CD14-positive monocyte (primary cell): ENCODE measurements at regions not wholly inside any gene's neighbourhood (a gene's known extent, or its start where the extent isn't known, plus 50 kb on each side); places are given as distances from the start of the nearest gene placed in this dataset.

Source experiments
- DNase-seq, 3 donors: peaks; one replicate each; pipeline ENCODE4 v3.0.0-alpha.2; 2011 to 2022
- H2AFZ ChIP-seq: 2 replicates; pipeline ENCODE4 v1.6.0; 2012; ENCODE audit warnings: mild to moderate bottlenecking, low read depth, low read length, inconsistent platforms; ENCODE audit not compliant: insufficient read depth, poor library complexity, severe bottlenecking
- H3K27ac ChIP-seq, 2 donors: 1 replicate in 1 of 2; 2 replicates in 1 of 2; pipeline ENCODE4 v1.5.1; 2012 to 2013; ENCODE audit warnings: low read length in 2 of 2, control low read depth in 1 of 2, inconsistent platforms in 1 of 2, low read depth in 1 of 2, mild to moderate bottlenecking in 1 of 2
- H3K27me3 ChIP-seq, 2 donors: one replicate each; pipeline versions ENCODE4 v1.6.0 to v1.6.1; 2011 to 2013; ENCODE audit warnings: low read length in 2 of 2; ENCODE audit not compliant: control insufficient read depth in 2 of 2, insufficient read depth in 2 of 2
- H3K36me3 ChIP-seq, 2 donors: replicated peaks in 1 of 2; 1 replicate in 1 of 2; 2 replicates in 1 of 2; pipeline versions ENCODE4 v1.5.1 to v1.6.1; 2012 to 2013; ENCODE audit warnings: low read length in 2 of 2, control low read depth in 1 of 2, inconsistent platforms in 1 of 2, mild to moderate bottlenecking in 1 of 2; ENCODE audit not compliant: insufficient read depth in 2 of 2, control insufficient read depth in 1 of 2
- H3K4me1 ChIP-seq, 2 donors: 1 replicate in 1 of 2; 2 replicates in 1 of 2; pipeline versions ENCODE4 v1.5.1 to v1.6.1; 2012 to 2013; ENCODE audit warnings: low read length in 2 of 2, control low read depth in 1 of 2, inconsistent platforms in 1 of 2, mild to moderate bottlenecking in 1 of 2, moderate library complexity in 1 of 2; ENCODE audit not compliant: insufficient read depth in 2 of 2, control insufficient read depth in 1 of 2
- H3K4me2 ChIP-seq: replicated peaks from 2 replicates; pipeline ENCODE3; 2012; ENCODE audit warnings: low read length, moderate library complexity, mild to moderate bottlenecking; ENCODE audit not compliant: poor library complexity, severe bottlenecking; ENCODE audit errors: extremely low read depth
- H3K4me3 ChIP-seq, 3 experiments: fragments of 200-600 bp in 1 of 3; sonication (generic) in 1 of 3; replicated peaks in 1 of 3; 1 replicate in 2 of 3; 2 replicates in 1 of 3; pipeline ENCODE4 v1.5.1; 2011 to 2013; ENCODE audit warnings: low read length in 3 of 3, mild to moderate bottlenecking in 3 of 3, control low read depth in 2 of 3, low read depth in 2 of 3, inconsistent platforms in 1 of 3, moderate library complexity in 1 of 3
- H3K79me2 ChIP-seq: 2 replicates; pipeline ENCODE4 v1.6.0; 2012; ENCODE audit warnings: mild to moderate bottlenecking, control low read depth, inconsistent platforms, low read length, moderate library complexity; ENCODE audit not compliant: insufficient read depth
- H3K9ac ChIP-seq: 2 replicates; pipeline ENCODE4 v1.6.0; 2017; ENCODE audit warnings: low read length, mild to moderate bottlenecking; ENCODE audit not compliant: insufficient read depth, poor library complexity, severe bottlenecking
- H3K9me3 ChIP-seq, 2 donors: replicated peaks in 1 of 2; 1 replicate in 1 of 2; 2 replicates in 1 of 2; pipeline versions ENCODE4 v1.5.1 to v1.6.1; 2012 to 2013; ENCODE audit warnings: low read length in 2 of 2, control low read depth in 1 of 2; ENCODE audit not compliant: control insufficient read depth in 1 of 2, insufficient read depth in 1 of 2
- H4K20me1 ChIP-seq: 2 replicates; pipeline ENCODE4 v1.6.0; 2012; ENCODE audit warnings: mild to moderate bottlenecking, low read length, control low read depth, moderate library complexity; ENCODE audit not compliant: insufficient read depth
- H3K27ac Mint-ChIP-seq, 7 donors: one replicate each; pipeline ENCODE4 v1.8.0; 2020; ENCODE audit warnings: mild to moderate bottlenecking in 7 of 7, mixed read lengths in 7 of 7, moderate library complexity in 6 of 7, inconsistent platforms in 2 of 7
- H3K27me3 Mint-ChIP-seq, 3 donors: one replicate each; pipeline ENCODE4 v1.8.0; 2021 to 2022; ENCODE audit warnings: low read depth in 3 of 3, mild to moderate bottlenecking in 3 of 3, mixed read lengths in 3 of 3, moderate library complexity in 3 of 3, inconsistent platforms in 1 of 3
- H3K36me3 Mint-ChIP-seq, 2 donors: one replicate each; pipeline ENCODE4 v1.8.0; 2020; ENCODE audit warnings: mixed read lengths in 2 of 2, inconsistent platforms in 1 of 2, mild to moderate bottlenecking in 1 of 2
- H3K4me1 Mint-ChIP-seq: one replicate; pipeline ENCODE4 v1.8.0; 2020; ENCODE audit warnings: mild to moderate bottlenecking, mixed read lengths
- H3K4me3 Mint-ChIP-seq, 2 donors: one replicate each; pipeline ENCODE4 v1.8.0; 2020; ENCODE audit warnings: mild to moderate bottlenecking in 2 of 2, mixed read lengths in 2 of 2, moderate library complexity in 1 of 2
- H3K9me3 Mint-ChIP-seq, 7 donors: one replicate each; pipeline ENCODE4 v1.8.0; 2020 to 2022; ENCODE audit warnings: mixed read lengths in 7 of 7, mild to moderate bottlenecking in 6 of 7, moderate library complexity in 6 of 7, inconsistent platforms in 2 of 7
- CTCF ChIP-seq: fragments of 200-600 bp; IDR thresholded peaks from one replicate; pipeline ENCODE4 v1.8.0; 2022; ENCODE audit warnings: antibody characterized with exemption, mild to moderate bottlenecking
- WGBS: methylation state at CpG from one replicate; pipeline ENCODE4 v1.1.5; 2013; ENCODE audit warnings: missing lambda C conversion rate; ENCODE audit not compliant: insufficient coverage; 5-methylcytosine and 5-hydroxymethylcytosine counted together
- intact Hi-C, 2 donors: fragments of 100-400 bp; cut with micrococcal nuclease; formaldehyde crosslinking; loops; one replicate each; pipeline versions ENCODE4 v1.15.0 to v1.15.1; 2023

- intact Hi-C loops = no loop called here
- Histone ChIP-seq H3K9me3 (no peaks in the 10 kb centered on the region), H3K4me1 (no peaks in the 10 kb centered on the region), H3K36me3 (no peaks in the 10 kb centered on the region), H3K27me3 (no peaks in the 10 kb centered on the region), H2AFZ (no peak overlapping the region), H3K4me2 (no peak overlapping the region), H3K4me3 (no peak overlapping the region), H3K79me2 (no peaks in the 10 kb centered on the region), H3K9ac (no peak overlapping the region), H4K20me1 (no peaks in the 10 kb centered on the region), H3K27ac (no peak overlapping the region)
- Mint-ChIP-seq H3K9me3 (peaks cover 0 to 6% (median 3%) of the 10 kb centered on the region in 7 donors), H3K36me3 (no peaks in the 10 kb centered on the region), H3K4me1 (no peaks in the 10 kb centered on the region), H3K27ac (no peak overlapping the region), H3K27me3 (peaks cover 0 to 1% (median 0%) of the 10 kb centered on the region in 3 donors), H3K4me3 (no peak overlapping the region)
- TF ChIP-seq CTCF = no peak
- no CpG with 5 or more reads among the region's 2 CpGs for WGBS
- DNase-seq = no peak
These were observed 232.1 kb downstream of the MED10 start for GRCh38 chr5:6146271-6146670.

GRCh38 chr5:6145616-6146237 lies 232.6 kb downstream of the MED10 start:
- H3K27me3 Mint-ChIP-seq = peaks cover 0 to 1% (median 0%) of the 10 kb centered on the region in 3 donors
- Histone ChIP-seq H4K20me1 (no peaks in the 10 kb centered on the region), H3K4me2 (no peak overlapping the region), H2AFZ (no peak overlapping the region), H3K4me3 (no peak overlapping the region), H3K4me1 (no peaks in the 10 kb centered on the region), H3K27me3 (no peaks in the 10 kb centered on the region), H3K9me3 (no peaks in the 10 kb centered on the region), H3K27ac (no peak overlapping the region), H3K36me3 (no peaks in the 10 kb centered on the region), H3K79me2 (no peaks in the 10 kb centered on the region), H3K9ac (no peak overlapping the region)
- no peak for TF ChIP-seq CTCF
- WGBS = 100% methylated on average over 1 of the region's 4 CpGs
- H3K4me3 Mint-ChIP-seq = no peak overlapping the region
- peaks cover 0 to 6% (median 3%) of the 10 kb centered on the region in 7 donors for H3K9me3 Mint-ChIP-seq
- no peaks in the 10 kb centered on the region for H3K36me3 Mint-ChIP-seq
- intact Hi-C loops = no loop called here
- no peak overlapping the region for H3K27ac Mint-ChIP-seq
- H3K4me1 Mint-ChIP-seq = no peaks in the 10 kb centered on the region
- DNase-seq = no peak
